ENCODE measurements at regions not wholly inside any gene's neighbourhood (a gene's known extent, or its start where the extent isn't known, plus 50 kb on each side); places are given as distances from the start of the nearest gene placed in this dataset.

DNA sequence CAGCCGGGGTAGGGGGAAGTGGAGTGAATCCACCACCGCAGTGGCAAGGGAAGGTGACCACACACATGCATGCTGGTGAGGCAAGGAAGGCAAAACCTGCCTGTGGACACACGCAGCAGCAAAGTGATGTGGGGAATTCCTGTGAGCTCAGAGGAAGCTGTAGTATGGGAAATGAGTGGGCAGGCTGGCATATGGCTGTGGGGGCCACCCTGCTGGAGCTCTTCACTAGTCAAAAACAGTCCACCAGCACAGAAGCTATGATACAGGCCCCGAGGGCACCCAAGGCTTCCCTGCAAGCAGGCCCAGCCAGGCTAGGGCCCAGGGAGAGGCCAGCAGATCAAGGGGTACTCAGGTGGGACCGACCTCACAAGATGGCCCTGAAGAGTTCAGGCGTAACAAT, 239.1 kb downstream of the CHM start:
- TF ChIP-seq CTCF (conservative IDR thresholded peaks at IDR 0.05 in 1 of 2, IDR thresholded peaks at IDR 0.05 in 1 of 2; ENCODE audit: extremely low read depth in 1 of 2, insufficient read depth in 1 of 2, low read depth in 1 of 2, low read length in 2 of 2): no peak
- no peak for TF ChIP-seq EZH2 (IDR thresholded peaks at IDR 0.05; ENCODE audit: borderline replicate concordance, low read length)
